Smooth muscle cell (in vitro differentiated cells): ENCODE measurements at regions not wholly inside any gene's neighbourhood (a gene's known extent, or its start where the extent isn't known, plus 50 kb on each side); places are given as distances from the start of the nearest gene placed in this dataset.

Experiments
- DNase-seq: peaks from one replicate; lab custom pipeline; 2025; ENCODE audit not compliant: unreplicated experiment; lab: John Stamatoyannopoulos, UW
- H2AFZ ChIP-seq: fragments of 200-600 bp; sonication (generic); 2 replicates; pipeline ENCODE4 v1.6.0; 2016; ENCODE audit warnings: antibody characterized with exemption, low read depth, mild to moderate bottlenecking
- H3F3A ChIP-seq: fragments of 200-600 bp; sonication (generic); 2 replicates; pipeline ENCODE4 v1.6.0; 2017; ENCODE audit warnings: antibody characterized with exemption, low read depth
- H3K27ac ChIP-seq: fragments of 200-600 bp; sonication (generic); 2 replicates; pipeline ENCODE4 v1.5.1; 2016; ENCODE audit warnings: low read depth, mild to moderate bottlenecking
- H3K27me3 ChIP-seq: fragments of 200-600 bp; sonication (generic); 2 replicates; pipeline ENCODE4 v1.6.1; 2016; ENCODE audit warnings: low read depth, mild to moderate bottlenecking
- H3K36me3 ChIP-seq: fragments of 200-600 bp; sonication (generic); 2 replicates; pipeline ENCODE4 v1.5.1; 2016; ENCODE audit warnings: low read depth
- H3K4me1 ChIP-seq: fragments of 200-600 bp; sonication (generic); 2 replicates; pipeline ENCODE4 v1.5.1; 2016; ENCODE audit warnings: low read depth
- H3K4me2 ChIP-seq: fragments of 200-600 bp; sonication (generic); 2 replicates; pipeline ENCODE4 v1.6.0; 2016; ENCODE audit warnings: mild to moderate bottlenecking
- H3K4me3 ChIP-seq: fragments of 200-600 bp; sonication (generic); 2 replicates; pipeline ENCODE4 v1.5.1; 2016; ENCODE audit warnings: mild to moderate bottlenecking
- H3K79me2 ChIP-seq: fragments of 200-600 bp; sonication (generic); 2 replicates; pipeline ENCODE4 v1.6.0; 2016; ENCODE audit warnings: low read depth, mild to moderate bottlenecking
- H3K9ac ChIP-seq: fragments of 200-600 bp; sonication (generic); 2 replicates; pipeline ENCODE4 v1.6.0; 2016; ENCODE audit warnings: low read depth
- H3K9me3 ChIP-seq: fragments of 200-600 bp; sonication (generic); replicated peaks from 2 replicates; pipeline ENCODE4 v1.5.1; 2016; ENCODE audit warnings: low read depth
- H4K20me1 ChIP-seq: fragments of 200-600 bp; sonication (generic); 2 replicates; pipeline ENCODE4 v1.6.0; 2016; ENCODE audit warnings: low read depth
- WGBS: methylation state at CpG from one replicate; pipeline ENCODE4 v1.1.7; 2016; ENCODE audit warnings: low lambda C conversion rate; 5-methylcytosine and 5-hydroxymethylcytosine counted together
- TF ChIP-seq, protein P1 (sequence below): fragments of 200-600 bp; sonication (generic); IDR thresholded peaks from 2 replicates; pipeline ENCODE4 v1.5.1; 2017; ENCODE audit warnings: borderline replicate concordance, mild to moderate bottlenecking, antibody characterized with exemption; ENCODE audit not compliant: insufficient read depth, poor library complexity, severe bottlenecking

DNA sequence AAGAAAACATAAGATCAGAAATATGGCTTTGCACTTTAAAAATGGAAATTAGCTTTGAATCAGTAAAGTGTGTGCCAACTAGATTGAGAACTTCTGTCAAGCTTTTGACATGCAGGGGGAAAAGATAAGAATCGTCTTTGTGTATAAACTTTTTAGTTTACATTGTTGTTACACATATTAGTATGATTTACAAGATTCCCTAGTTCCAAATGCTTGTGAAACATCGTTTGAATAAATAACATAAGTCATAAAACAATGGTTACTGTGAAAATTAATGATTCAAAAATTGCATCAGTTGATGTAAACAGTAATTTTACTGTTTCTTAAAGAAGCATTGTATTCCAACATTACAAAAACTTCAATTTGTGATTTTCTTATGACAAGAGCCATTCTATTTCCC lies 207.6 kb upstream of the MTPN start:
- TF ChIP-seq, protein P1, sequence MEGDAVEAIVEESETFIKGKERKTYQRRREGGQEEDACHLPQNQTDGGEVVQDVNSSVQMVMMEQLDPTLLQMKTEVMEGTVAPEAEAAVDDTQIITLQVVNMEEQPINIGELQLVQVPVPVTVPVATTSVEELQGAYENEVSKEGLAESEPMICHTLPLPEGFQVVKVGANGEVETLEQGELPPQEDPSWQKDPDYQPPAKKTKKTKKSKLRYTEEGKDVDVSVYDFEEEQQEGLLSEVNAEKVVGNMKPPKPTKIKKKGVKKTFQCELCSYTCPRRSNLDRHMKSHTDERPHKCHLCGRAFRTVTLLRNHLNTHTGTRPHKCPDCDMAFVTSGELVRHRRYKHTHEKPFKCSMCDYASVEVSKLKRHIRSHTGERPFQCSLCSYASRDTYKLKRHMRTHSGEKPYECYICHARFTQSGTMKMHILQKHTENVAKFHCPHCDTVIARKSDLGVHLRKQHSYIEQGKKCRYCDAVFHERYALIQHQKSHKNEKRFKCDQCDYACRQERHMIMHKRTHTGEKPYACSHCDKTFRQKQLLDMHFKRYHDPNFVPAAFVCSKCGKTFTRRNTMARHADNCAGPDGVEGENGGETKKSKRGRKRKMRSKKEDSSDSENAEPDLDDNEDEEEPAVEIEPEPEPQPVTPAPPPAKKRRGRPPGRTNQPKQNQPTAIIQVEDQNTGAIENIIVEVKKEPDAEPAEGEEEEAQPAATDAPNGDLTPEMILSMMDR = no peak
- no peaks in the 10 kb centered on the region for H3K36me3 ChIP-seq
- no peaks in the 10 kb centered on the region for H3K4me1 ChIP-seq
- no peak overlapping the region for H2AFZ ChIP-seq
- no peak for DNase-seq
- H3K4me3 ChIP-seq = no peak overlapping the region
- no peak overlapping the region for H3K4me2 ChIP-seq
- H4K20me1 ChIP-seq = no peaks in the 10 kb centered on the region
- no peaks in the 10 kb centered on the region for H3K27me3 ChIP-seq
- no peaks in the 10 kb centered on the region for H3K9me3 ChIP-seq
- 70% methylated on average over 2 of the region's 2 CpGs for WGBS
- H3K9ac ChIP-seq = no peak overlapping the region
- H3F3A ChIP-seq = no peaks in the 10 kb centered on the region
- no peaks in the 10 kb centered on the region for H3K79me2 ChIP-seq
- H3K27ac ChIP-seq = no peak overlapping the region

DNA sequence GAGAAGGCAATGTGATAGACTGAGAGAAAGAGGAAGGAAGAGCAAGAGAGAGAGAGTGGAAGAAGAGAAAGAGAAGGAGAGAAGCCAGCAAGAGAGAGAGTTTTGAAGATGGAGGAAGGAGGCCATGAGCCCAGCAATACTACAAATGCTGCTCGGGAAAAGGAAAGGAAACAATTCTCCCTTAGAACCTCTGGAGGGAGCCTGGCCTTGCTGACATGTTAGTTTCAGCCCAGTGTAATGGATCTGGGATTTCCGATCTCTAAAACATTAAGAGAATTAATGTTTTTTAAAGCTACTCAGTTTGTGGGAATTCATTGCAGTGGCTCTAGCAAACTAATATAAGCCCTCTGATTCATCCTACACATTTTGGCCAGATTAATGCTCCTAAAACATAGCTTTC lies 206.8 kb upstream of the MTPN start:
- TF ChIP-seq, protein P1 = peak; percentile 24
- no peaks in the 10 kb centered on the region for H3K9me3 ChIP-seq
- no peak overlapping the region for H3K4me2 ChIP-seq
- no peak overlapping the region for H3K27ac ChIP-seq
- H3K36me3 ChIP-seq = no peaks in the 10 kb centered on the region
- no peaks in the 10 kb centered on the region for H3F3A ChIP-seq
- no peak for DNase-seq
- no peaks in the 10 kb centered on the region for H3K4me1 ChIP-seq
- no peak overlapping the region for H3K9ac ChIP-seq
- H2AFZ ChIP-seq = peak overlapping the region; percentile 61
- WGBS = 59% methylated on average over 2 of the region's 2 CpGs
- no peaks in the 10 kb centered on the region for H3K27me3 ChIP-seq
- no peaks in the 10 kb centered on the region for H3K79me2 ChIP-seq
- no peak overlapping the region for H3K4me3 ChIP-seq
- H4K20me1 ChIP-seq = no peaks in the 10 kb centered on the region

DNA sequence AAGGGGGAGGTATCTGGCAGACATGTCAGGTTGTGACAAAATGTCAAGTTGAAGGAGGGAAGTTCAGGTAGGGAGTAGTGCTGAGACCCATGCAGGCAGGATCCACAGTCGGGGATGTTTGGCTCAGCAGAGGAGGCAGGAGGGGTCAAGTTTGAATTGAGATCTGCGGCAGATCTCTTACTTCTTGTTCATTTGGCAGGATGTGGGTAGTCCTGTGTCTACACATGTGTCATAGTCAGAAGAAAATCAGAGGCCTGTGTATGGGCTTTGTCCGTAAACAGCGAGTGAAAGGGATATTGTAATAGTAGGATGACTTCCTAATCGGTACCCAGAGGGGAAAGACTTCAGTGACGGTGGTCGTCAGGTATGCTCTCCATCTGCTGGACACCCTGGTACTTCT lies 203.8 kb upstream of the MTPN start:
- DNase-seq = no peak
- H3K27me3 ChIP-seq = no peaks in the 10 kb centered on the region
- 72% methylated on average over 7 of the region's 7 CpGs for WGBS
- H3K4me3 ChIP-seq = no peak overlapping the region
- no peaks in the 10 kb centered on the region for H3K36me3 ChIP-seq
- H3K9me3 ChIP-seq = no peaks in the 10 kb centered on the region
- H2AFZ ChIP-seq = no peak overlapping the region
- no peaks in the 10 kb centered on the region for H4K20me1 ChIP-seq
- no peaks in the 10 kb centered on the region for H3F3A ChIP-seq
- H3K9ac ChIP-seq = no peak overlapping the region
- H3K27ac ChIP-seq = no peak overlapping the region
- TF ChIP-seq, protein P1 = no peak
- H3K4me1 ChIP-seq = no peaks in the 10 kb centered on the region
- no peak overlapping the region for H3K4me2 ChIP-seq
- H3K79me2 ChIP-seq = no peaks in the 10 kb centered on the region

DNA sequence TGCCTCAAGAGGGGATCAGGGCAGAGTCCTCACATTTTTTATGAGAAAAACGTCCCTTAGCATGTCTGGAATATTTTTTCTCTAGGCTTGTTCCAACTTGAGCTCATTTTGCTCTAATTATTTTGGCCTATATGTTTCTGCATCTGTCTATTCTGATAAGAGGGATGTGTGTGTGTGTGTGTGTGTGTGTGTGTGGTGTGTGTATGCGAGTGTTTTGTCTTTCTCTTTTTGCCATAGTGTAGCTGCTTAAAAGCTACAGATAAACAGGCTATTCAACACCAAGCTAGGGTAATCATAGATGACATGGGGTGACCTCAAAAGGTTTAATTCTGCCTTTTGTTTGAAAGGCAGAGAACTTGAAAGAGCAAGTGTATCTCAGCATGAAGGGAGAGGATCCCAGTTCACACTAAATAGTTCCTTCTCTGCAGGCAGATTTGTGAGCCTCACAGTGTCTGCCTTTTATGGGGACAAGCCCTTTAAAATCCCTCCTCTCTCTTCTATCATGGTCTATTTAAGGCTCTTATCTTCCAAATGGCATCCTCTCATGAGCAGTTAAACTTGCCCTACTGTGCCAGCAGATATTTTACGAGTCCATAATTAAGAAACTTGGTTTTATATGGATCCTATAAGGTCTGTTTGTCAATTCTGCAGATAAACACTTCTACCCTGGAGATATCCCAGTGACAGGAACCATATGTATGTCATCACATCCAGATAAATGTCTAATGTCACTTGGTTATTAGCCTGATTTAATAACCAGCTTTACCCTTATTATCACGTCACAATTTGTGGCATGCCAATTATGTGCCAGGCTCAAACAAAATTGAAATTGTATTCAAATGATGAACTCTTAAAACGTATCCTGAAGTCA lies 202.9 kb upstream of the MTPN start:
- H3K9me3 ChIP-seq = no peaks in the 10 kb centered on the region
- H3K36me3 ChIP-seq = no peaks in the 10 kb centered on the region
- H3K4me1 ChIP-seq = no peaks in the 10 kb centered on the region
- no peak overlapping the region for H3K4me2 ChIP-seq
- 30% methylated on average over 5 of the region's 5 CpGs for WGBS
- TF ChIP-seq, protein P1 = no peak
- no peaks in the 10 kb centered on the region for H3K27me3 ChIP-seq
- H3K9ac ChIP-seq = no peak overlapping the region
- no peak overlapping the region for H3K4me3 ChIP-seq
- H2AFZ ChIP-seq = no peak overlapping the region
- no peaks in the 10 kb centered on the region for H3K79me2 ChIP-seq
- DNase-seq = no peak
- no peak overlapping the region for H3K27ac ChIP-seq
- no peaks in the 10 kb centered on the region for H3F3A ChIP-seq
- no peaks in the 10 kb centered on the region for H4K20me1 ChIP-seq
